ENCODE measurements at regions not wholly inside any gene's neighbourhood (a gene's known extent, or its start where the extent isn't known, plus 50 kb on each side); places are given as distances from the start of the nearest gene placed in this dataset.

GRCh38 chr11:87460279-87460678 is 422.5 kb downstream of the TMEM135 start:
- 92% methylated on average over 1 of the region's 1 CpG for WGBS

More at GRCh38 chr11:87460279-87460678, 422.5 kb downstream of the TMEM135 start:
- Histone ChIP-seq H3K9ac (ENCODE audit: low read depth in 1 of 2, low read length in 2 of 2) (no peak overlapping the region), H3K27me3 (ENCODE audit: control insufficient read depth in 4 of 4, insufficient read depth in 4 of 4, low read length in 3 of 4) (no peaks in the 10 kb centered on the region), H3K27ac (ENCODE audit: low read depth in 1 of 2, low read length in 2 of 2) (no peak overlapping the region), H3K4me3 (ENCODE audit: low read depth in 1 of 3, low read length in 3 of 3) (no peak overlapping the region), H3K36me3 (ENCODE audit: control insufficient read depth in 4 of 4, insufficient read depth in 3 of 4, low read depth in 1 of 4, low read length in 3 of 4) (peaks cover 0 to 2% (median 0%) of the 10 kb centered on the region in 4 donors), H3K9me3 (ENCODE audit: control insufficient read depth in 4 of 4, low read length in 3 of 4) (no peaks in the 10 kb centered on the region), H3K4me1 (ENCODE audit: control insufficient read depth in 4 of 4, insufficient read depth in 4 of 4, low read length in 3 of 4) (no peaks in the 10 kb centered on the region)
- no peak for DNase-seq (ENCODE audit: low spot score)
- TF ChIP-seq RXRA (IDR thresholded peaks at IDR 0.05): no peak
- no peak for TF ChIP-seq JUND (IDR thresholded peaks at IDR 0.05)
- no peak for TF ChIP-seq GABPA (IDR thresholded peaks at IDR 0.05 in 1 of 2, conservative IDR thresholded peaks at IDR 0.05 in 1 of 2)
- TF ChIP-seq HNF4A (conservative IDR thresholded peaks at IDR 0.05): no peak
- no peak for TF ChIP-seq NR2F2 (IDR thresholded peaks at IDR 0.05)
- TF ChIP-seq FOXA1 (IDR thresholded peaks at IDR 0.05): no peak
- no peak for TF ChIP-seq TAF1 (conservative IDR thresholded peaks at IDR 0.05)
- TF ChIP-seq ZBTB33 (IDR thresholded peaks at IDR 0.05): no peak
- TF ChIP-seq REST (IDR thresholded peaks at IDR 0.05): no peak
- no peak for TF ChIP-seq YY1 (IDR thresholded peaks at IDR 0.05)
- no peak for TF ChIP-seq RAD21 (IDR thresholded peaks at IDR 0.05)
- no peak for TF ChIP-seq CTCF (IDR thresholded peaks at IDR 0.05; ENCODE audit: low read depth, low read length, missing input control)
- TF ChIP-seq EGR1 (IDR thresholded peaks at IDR 0.05; ENCODE audit: low read depth in 2 of 2): no peak

Measured in liver (tissue), 8 donors.